ENCODE measurements at regions not wholly inside any gene's neighbourhood (a gene's known extent, or its start where the extent isn't known, plus 50 kb on each side); places are given as distances from the start of the nearest gene placed in this dataset.
"Not testable (repeated sequence)": the region's sequence is repeated elsewhere in the genome, so short reads cannot be mapped to it uniquely, and the experiment has no call there.

DNA sequence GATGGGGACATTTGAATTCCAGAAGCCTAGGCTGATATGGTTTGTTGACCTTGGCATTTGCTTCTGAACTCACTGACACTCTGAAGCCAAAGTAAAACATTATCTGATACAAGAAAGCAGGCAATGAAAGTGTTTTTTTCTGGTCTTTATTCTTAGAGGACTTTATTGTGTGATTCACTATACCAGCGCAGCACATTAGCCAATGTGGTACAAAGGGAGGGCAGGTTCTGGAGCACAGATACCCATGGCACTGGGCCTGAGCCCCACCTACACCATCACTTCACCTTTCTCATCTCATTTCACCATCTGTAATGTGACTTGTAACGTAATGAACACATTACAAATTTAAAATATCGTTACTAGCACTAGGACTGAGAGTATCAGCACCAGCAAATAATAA lies 89.7 kb upstream of the ZNF366 start:
- no peak for DNase-seq (ENCODE audit: low read depth in 3 of 3)

DNA sequence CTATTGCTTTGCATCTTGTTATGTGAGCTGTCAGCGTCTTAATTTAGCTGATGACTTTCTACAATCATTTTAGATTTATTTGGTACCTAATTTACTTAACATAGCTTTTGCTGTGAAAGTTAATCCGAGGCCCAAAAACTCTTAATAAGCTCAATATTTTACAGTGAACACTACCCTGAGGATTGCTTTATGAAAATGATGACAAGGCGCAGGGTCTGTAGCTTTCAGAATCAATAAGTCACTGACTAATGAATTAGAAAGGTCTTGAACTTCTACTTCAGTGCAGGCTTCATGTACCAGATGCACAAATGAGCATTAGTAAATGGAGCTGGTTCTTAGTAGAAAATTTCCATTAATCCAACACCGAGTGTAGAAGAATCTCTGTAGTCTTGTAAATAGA lies 81.4 kb upstream of the ZNF366 start:
- no peak for DNase-seq (ENCODE audit: low read depth in 3 of 3)

GRCh38 chr5:72587661-72588308 lies 80.6 kb upstream of the ZNF366 start:
- no peak for DNase-seq (ENCODE audit: low read depth in 3 of 3)

DNA sequence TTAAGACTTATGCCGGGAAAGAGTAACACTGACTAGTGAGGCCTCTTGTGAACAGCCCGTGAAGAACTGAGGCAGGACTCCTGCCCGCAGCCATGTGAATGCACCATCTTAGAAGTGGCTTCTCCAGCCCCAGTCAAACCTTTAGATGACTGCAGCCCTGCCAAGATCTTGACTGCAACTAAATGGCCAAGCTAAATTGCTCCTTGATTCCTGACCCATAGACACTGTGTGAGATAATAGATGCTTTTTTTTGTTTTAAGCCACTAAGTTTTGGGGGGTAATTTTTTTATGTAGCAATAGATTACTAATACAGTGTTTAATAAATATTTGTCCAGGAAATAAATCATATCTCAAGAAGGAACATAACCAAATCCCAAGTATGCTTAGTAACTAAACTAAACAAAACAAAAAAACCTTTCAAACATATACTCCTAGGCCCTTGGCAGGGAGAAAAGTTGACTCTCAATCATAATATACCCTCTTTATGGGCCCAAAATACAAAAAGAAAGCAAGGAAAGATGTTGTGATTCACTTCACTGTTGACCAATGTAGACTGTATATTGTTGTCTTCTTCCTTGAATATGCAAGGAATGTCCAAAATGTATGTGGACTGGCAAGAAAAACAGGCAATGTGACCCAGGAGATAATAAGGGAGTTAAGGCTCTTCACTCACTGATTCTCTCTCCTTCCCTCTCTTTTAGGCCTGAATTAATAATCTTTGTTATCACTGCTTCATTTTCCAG lies 79.7 kb upstream of the ZNF366 start:
- DNase-seq (ENCODE audit: low read depth in 3 of 3): no peak

DNA sequence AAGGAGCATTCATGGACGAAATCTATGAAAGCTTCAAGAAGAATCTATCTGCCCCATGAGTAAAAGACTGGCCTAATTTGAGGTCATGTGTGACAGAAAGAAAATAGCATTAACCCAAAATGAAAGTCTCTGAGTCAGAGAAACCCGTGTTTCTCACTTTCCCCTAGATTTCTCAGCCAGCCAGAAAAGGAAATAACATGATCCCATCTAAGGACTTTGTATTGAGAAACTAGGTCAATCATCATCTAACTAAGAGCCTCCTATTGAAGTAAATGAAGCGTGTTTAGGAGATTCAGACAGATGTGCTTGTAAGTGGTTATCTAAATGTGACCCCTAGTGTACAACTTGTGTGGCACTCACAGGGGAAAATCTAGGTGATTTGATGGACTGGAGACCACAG lies 77.3 kb upstream of the ZNF366 start:
- no peak for DNase-seq (ENCODE audit: low read depth in 3 of 3)

- not testable (repeated sequence) for DNase-seq (ENCODE audit: low read depth in 3 of 3)
Observed at GRCh38 chr5:72579290-72579689, 72.1 kb upstream of the ZNF366 start.

DNA sequence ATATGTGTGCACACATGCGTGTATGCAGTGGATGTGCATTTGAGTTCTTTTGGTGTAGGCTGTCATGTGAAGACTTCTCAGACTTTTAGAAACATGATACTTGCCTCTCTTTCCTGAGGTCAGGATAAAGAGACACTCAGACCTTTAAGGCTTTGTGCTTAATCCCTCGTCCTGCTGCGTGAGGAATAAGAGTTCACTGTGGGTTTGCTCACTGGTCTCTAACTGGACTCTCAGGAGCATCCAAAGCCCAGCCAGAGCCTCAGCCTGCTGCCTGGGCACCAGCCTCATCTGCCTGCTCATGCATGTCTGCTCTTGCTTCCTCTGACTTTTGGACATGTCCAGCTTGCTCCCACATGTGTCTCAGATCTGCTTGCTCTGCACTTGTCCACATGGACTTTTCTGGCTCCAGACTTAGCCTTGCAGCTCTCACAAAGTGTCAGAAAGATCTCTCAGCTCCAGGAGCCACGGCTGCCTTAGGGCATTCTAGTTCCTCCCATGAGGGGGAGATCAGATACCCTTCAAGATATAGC lies 65.1 kb upstream of the ZNF366 start:
- no peak for DNase-seq (ENCODE audit: low read depth in 3 of 3)

- no peak for DNase-seq (ENCODE audit: low read depth in 3 of 3)
Observed at GRCh38 chr5:72569408-72569944, 62.3 kb upstream of the ZNF366 start.

DNA sequence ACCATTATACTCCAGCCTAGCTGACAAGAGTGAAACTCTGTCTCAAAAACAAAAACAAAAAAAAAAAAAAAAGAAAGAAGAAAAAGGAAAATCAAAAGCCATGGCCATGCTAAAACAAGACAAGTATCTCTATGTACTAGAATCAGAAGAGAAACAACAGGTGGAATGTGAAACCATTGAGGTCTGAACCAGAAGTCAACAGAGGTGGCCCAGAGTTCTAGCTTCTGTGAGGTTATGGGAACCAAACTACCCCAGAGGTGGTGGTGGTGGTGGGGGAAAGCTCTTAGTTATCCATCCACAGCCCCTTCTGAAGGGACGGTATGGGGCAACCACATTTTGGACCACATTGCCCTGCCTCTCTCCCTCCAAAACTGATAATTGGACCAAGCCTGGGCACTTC lies 59.5 kb upstream of the ZNF366 start:
- DNase-seq (ENCODE audit: low read depth in 3 of 3): no peak

DNA sequence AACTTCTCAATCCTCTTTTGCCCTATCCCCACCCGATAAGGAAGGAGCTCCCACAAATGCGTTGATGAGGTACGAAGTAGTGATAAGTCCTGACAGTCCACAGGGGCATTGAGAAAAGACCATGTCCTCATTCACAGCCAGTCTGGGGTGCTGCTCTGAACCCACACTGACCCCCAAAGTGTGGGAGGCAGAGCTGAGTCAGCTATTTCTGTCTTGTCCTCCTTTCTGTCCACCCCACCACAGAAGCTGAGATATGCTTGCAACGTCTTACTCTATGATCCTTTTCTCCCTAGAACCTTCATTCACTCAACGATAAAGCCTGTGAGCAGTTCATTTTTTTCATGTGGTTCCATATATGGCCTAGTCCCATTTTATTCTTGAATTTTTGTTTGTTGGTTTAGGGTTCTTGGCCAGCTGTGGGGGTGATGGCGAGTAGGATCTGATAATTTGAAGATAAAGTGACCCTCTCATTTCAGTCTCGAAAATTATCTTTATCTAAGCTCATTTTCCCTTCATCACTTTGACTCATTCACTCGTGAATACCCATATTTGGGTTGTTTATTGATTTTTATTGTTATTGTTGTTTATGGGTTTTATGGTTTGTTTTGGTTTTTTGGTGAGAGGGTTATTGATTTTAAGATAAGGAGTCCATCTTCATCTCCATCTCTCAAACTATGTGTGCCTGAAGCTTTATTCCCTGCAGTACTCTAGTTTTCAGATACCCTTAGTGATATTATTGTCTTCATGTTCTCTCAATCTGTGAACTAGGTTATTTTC lies 58.5 kb upstream of the ZNF366 start:
- no peak for DNase-seq (ENCODE audit: low read depth in 3 of 3)

DNA sequence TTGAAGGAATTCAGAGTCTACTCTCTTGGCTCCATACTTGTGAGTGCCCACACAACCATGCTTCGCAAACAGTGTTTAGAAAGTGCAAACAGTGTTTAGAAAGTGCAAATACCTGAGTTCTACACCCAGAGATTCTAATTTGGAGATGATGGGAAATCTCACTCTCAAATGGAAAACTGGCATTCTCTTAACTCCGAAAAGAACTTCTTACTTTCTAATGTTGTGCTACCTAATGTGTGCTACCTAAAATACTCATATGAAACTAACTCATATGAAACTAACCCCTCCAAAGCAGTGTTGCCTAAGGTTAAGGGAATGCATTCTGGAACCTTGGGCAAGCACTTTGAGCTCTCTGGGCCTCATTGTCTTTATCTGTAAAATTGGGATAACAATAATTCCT lies 55.5 kb upstream of the ZNF366 start:
- no peak for DNase-seq (ENCODE audit: low read depth in 3 of 3)

- no peak for DNase-seq (ENCODE audit: low read depth in 3 of 3)
Observed at GRCh38 chr5:72561148-72561972, 54.1 kb upstream of the ZNF366 start.

DNA sequence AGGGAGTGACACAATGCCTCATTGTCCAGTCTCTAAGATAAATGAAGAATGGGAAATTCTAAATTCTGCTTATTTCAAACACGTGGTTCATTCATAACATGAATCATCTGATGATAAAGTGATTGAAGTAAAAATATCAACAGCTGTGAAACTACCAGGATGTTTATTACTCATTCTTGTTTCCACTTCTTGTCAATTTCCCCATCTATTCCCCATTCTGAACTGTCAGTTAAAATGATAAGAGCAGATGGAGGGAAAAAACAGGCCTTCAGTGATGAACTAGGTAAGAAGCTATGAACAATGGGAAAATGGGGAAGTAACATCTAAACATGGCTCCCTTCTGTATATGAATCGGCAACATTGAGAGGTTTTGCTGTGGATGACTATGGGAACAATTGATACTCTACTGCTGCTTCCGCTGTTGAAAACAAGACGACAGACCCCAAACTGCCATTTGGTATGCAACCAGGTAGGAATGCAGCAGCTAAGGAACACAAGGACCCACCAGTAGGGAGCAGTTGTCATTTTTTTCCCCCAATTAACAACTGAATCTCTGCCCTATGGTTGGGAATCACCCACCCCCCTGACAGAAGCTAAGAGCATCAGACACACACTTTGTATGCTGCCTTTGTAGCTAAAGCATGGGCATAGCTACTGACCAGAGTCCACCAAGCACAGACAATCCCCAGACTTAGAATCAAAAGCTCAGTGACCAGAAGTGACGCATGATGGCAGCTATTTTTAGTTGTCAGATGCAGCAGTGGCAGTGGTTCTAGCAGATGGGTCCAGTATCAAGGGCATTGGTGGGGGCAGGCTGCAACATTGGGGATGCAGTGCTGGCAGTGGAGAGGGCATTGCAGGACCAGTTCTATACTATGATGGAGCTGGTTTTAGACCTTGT lies 52.9 kb upstream of the ZNF366 start:
- DNase-seq (ENCODE audit: low read depth in 3 of 3): no peak

- no peak for DNase-seq (ENCODE audit: low read depth in 3 of 3)
Observed at GRCh38 chr5:72558383-72558782, 51.2 kb upstream of the ZNF366 start.

DNA sequence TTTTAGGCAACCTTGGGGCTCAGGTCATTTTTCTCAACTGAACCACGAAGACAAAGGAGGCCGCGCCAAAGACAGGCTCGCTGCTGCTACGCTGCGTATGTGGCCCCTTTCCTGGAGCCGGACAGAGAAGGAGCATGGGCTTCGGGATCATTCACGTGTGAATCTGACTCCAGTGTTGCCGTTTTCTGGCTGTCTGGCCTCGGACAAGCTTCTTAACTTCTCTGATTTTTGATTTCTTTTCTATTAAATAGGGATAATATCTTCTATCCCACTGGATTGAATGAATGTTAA lies 50.8 kb upstream of the ZNF366 start:
- DNase-seq (ENCODE audit: low read depth in 3 of 3): no peak

DNA sequence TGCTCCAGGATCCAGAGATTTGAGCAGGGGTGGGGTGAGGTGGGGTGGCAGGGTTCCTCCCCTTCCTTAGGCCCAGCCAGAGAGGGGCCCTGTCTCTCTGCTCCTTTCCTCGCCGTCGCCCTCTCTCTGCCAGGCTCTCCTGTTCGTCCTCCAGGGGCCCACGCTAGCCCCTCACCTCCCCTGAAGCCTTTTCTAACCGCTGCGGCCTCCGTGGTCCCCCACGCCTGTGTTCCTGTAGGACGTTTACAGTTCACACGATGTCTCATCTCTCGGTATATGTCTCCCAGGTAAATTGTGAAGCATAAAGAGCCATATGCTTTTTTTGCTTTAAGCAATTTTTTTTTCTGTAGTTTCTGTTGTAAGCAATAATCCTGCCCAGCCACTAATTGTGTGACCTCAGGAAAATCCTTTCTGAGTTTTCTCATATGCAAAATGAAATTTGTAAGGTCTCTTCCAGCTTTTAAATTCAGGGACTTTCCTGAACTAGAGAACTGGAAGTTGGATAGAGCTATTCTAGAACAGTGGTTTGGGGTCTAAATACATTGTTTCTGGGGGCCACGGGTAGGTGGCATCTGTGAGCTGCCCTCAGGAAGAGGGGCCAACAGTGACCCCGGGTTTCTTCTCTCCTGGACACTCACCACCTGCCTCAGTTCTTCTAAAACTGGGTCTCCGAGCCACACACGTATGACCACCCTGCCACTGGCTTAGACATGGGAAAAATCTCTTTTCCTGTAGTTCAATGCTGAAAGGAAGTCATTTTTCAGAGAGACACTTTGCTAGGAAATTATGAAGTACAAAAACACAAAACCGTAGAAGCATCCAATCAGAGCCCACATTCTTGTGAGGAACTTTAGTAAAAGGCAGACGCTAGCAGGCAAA lies 50.2 kb upstream of the ZNF366 start:
- no peak for DNase-seq (ENCODE audit: low read depth in 3 of 3)
